GM21515 (cell line): ENCODE measurements at regions not wholly inside any gene's neighbourhood (a gene's known extent, or its start where the extent isn't known, plus 50 kb on each side); places are given as distances from the start of the nearest gene placed in this dataset.

Experiments
- ATAC-seq: cut with Tn5 transposase; IDR thresholded peaks from one replicate; pipeline ENCODE4 v1.9.1; 2021; ENCODE audit not compliant: unreplicated experiment

- ATAC-seq: no peak
These were observed 468.2 kb downstream of the EPHA4 start for GRCh38 chr2:221103930-221104329.

GRCh38 chr2:221104361-221104811 lies 467.7 kb downstream of the EPHA4 start:
- ATAC-seq: no peak

GRCh38 chr2:221106241-221106640 lies 465.9 kb downstream of the EPHA4 start:
- ATAC-seq: no peak

- no peak for ATAC-seq
These were observed 464.7 kb downstream of the EPHA4 start for GRCh38 chr2:221107424-221107823.

GRCh38 chr2:221109552-221109951 lies 462.6 kb downstream of the EPHA4 start:
- ATAC-seq: no peak

GRCh38 chr2:221111739-221112138 lies 460.4 kb downstream of the EPHA4 start:
- no peak for ATAC-seq

- ATAC-seq: no peak
These were observed 459.4 kb downstream of the EPHA4 start for GRCh38 chr2:221112744-221113143.

GRCh38 chr2:221115944-221116343 lies 456.2 kb downstream of the EPHA4 start:
- ATAC-seq: no peak

- peak; percentile 61 for ATAC-seq
These were observed 451.5 kb downstream of the EPHA4 start for GRCh38 chr2:221120643-221121042.

GRCh38 chr2:221123396-221123795 lies 448.7 kb downstream of the EPHA4 start:
- no peak for ATAC-seq

GRCh38 chr2:221124532-221125240 lies 447.4 kb downstream of the EPHA4 start:
- no peak for ATAC-seq

GRCh38 chr2:221125691-221126090 lies 446.4 kb downstream of the EPHA4 start:
- no peak for ATAC-seq

GRCh38 chr2:221129657-221130056 lies 442.4 kb downstream of the EPHA4 start:
- ATAC-seq: no peak

GRCh38 chr2:221130431-221130830 lies 441.7 kb downstream of the EPHA4 start:
- ATAC-seq: no peak

GRCh38 chr2:221133941-221134340 lies 438.2 kb downstream of the EPHA4 start:
- no peak for ATAC-seq

- ATAC-seq: no peak
These were observed 437.4 kb downstream of the EPHA4 start for GRCh38 chr2:221134718-221135117.

- ATAC-seq: no peak
These were observed 436.4 kb downstream of the EPHA4 start for GRCh38 chr2:221135699-221136098.

- ATAC-seq: no peak
These were observed 434.7 kb downstream of the EPHA4 start for GRCh38 chr2:221137385-221137784.

- no peak for ATAC-seq
These were observed 429.8 kb downstream of the EPHA4 start for GRCh38 chr2:221142341-221142740.

GRCh38 chr2:221143231-221143630 lies 428.9 kb downstream of the EPHA4 start:
- ATAC-seq: no peak

- ATAC-seq: no peak
These were observed 427.2 kb downstream of the EPHA4 start for GRCh38 chr2:221144909-221145308.

GRCh38 chr2:221145396-221145795 lies 426.7 kb downstream of the EPHA4 start:
- ATAC-seq: no peak

- no peak for ATAC-seq
These were observed 418.9 kb downstream of the EPHA4 start for GRCh38 chr2:221153226-221153625.
